ES-I3 (cell line): ENCODE measurements at regions not wholly inside any gene's neighbourhood (a gene's known extent, or its start where the extent isn't known, plus 50 kb on each side); places are given as distances from the start of the nearest gene placed in this dataset.

Experiments used
- H3K36me3 ChIP-seq: 2 replicates; pipeline ENCODE4 v1.6.1; 2013; ENCODE audit warnings: mild to moderate bottlenecking, low read length, control low read depth, moderate library complexity; ENCODE audit not compliant: insufficient read depth
- H3K4me1 ChIP-seq: 2 replicates; pipeline ENCODE4 v1.6.1; 2013; ENCODE audit warnings: mild to moderate bottlenecking, control low read depth, low read length; ENCODE audit not compliant: insufficient read depth
- H3K9ac ChIP-seq: 2 replicates; pipeline ENCODE4 v1.6.1; 2013; ENCODE audit warnings: low read depth, mild to moderate bottlenecking, low read length, moderate library complexity
- H3K9me3 ChIP-seq: 2 replicates; pipeline ENCODE4 v1.6.1; 2013; ENCODE audit warnings: mild to moderate bottlenecking, low read length, moderate library complexity; ENCODE audit not compliant: control insufficient read depth, insufficient read depth

GRCh38 chr3:128569756-128570155, 76.8 kb upstream of the GATA2 start:
- Histone ChIP-seq H3K36me3 (no peaks in the 10 kb centered on the region), H3K9me3 (no peaks in the 10 kb centered on the region), H3K9ac (no peak overlapping the region), H3K4me1 (peaks cover 28% of the 10 kb centered on the region)

DNA sequence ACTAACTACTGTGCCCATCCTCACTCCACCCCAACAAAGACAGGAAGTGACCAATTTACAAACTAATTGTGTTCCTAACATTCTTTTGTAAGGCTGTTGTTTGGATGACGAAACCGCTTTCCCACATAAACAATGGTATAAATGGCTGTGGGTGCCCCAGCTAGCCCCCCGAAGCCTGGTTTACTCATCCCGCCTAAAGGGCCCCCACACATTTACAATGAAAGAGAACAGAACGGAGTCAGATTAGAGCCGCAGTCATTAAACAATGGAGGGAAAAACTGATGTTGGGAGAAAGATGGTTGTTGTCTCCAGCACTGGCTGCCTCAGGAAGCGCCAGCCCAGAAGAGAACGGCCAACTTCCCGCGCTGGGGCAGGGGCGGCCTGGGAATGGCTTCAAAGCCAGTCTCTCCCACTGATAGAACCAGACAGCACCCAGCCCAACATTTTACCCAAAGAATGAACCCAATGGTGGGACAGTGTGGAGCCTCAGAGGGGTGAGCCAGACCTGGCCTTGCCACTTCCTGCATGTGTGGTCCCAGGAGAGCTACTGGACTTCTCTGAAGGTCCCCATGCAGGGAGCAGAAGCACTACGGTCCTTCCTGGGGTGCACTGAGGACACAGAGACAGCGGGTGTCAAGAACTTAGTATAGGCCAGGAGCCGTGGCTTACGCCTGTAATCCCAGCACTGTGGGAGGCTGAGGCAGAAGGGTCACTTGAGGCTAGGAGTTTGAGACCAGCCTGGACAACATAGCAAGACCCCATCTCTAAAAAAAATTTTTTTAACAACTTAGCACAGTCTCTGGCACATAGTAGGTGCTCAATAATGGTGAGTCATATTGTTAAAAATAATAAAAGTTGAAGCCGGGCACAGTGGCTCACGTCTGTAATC, 75.8 kb upstream of the GATA2 start:
- Histone ChIP-seq H3K36me3 (no peaks in the 10 kb centered on the region), H3K9ac (no peak overlapping the region), H3K9me3 (no peaks in the 10 kb centered on the region), H3K4me1 (peaks cover 28% of the 10 kb centered on the region)

DNA sequence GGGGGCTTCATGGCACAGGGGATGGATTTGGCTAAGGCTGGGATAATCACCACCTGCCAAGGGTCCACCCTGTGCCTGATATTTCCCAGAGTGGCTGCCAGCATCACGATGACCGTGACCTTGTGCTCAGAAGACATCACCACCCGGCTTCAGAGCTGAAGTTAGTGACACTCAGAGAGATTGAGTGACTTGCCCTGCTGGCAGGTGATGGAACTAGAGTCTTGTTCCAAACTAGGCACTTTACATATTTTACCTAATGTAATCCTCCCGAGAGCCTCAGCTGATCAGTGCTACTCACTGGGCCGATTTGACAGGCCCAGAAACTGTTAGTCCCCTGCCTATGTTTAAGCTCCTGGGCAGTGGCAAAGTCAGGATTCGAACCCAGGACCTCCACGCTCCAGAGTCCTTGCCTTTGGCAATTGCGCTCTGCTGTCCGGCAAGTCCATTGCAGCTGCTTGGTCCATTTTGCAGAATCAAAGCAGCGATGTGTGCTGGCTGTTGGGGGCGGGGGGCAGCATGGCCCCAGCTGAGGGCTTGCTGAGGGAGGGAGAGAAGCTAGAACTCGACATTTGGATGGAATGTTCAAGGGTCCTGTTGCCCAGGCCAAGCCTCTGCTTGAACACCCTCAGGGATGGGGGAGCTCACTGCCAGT, 74.8 kb upstream of the GATA2 start:
- Histone ChIP-seq H3K9me3 (no peaks in the 10 kb centered on the region), H3K9ac (no peak overlapping the region), H3K4me1 (peaks cover 20% of the 10 kb centered on the region), H3K36me3 (no peaks in the 10 kb centered on the region)

GRCh38 chr3:128567141-128567540, 74.1 kb upstream of the GATA2 start:
- peaks cover 14% of the 10 kb centered on the region for H3K4me1 ChIP-seq
- H3K9ac ChIP-seq, result no peak overlapping the region
- no peaks in the 10 kb centered on the region for H3K36me3 ChIP-seq
- no peaks in the 10 kb centered on the region for H3K9me3 ChIP-seq

- Histone ChIP-seq H3K9ac (no peak overlapping the region), H3K4me1 (peaks cover 18% of the 10 kb centered on the region), H3K9me3 (no peaks in the 10 kb centered on the region), H3K36me3 (no peaks in the 10 kb centered on the region)
These were observed 70.4 kb upstream of the GATA2 start for GRCh38 chr3:128563439-128563838.

DNA sequence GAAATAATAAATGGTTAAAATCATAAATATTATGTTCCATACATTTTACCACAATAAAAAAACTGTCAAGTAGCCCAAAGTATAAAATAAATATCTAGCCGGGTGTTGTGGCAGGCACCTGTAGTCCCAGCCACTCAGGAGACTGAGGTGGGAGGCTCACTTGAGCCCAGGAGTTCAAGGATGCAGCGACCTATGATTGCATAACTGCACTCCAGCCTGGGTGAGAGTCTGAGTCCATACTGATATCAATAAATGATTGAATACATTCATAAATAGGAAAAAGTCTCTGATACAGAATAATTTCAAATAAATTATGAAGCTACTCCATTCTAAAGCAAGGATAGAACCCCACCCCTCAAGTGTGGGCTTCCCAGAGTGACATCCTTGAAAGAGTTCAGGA, 68.5 kb upstream of the GATA2 start:
- Histone ChIP-seq H3K9ac (no peak overlapping the region), H3K9me3 (no peaks in the 10 kb centered on the region), H3K36me3 (no peaks in the 10 kb centered on the region), H3K4me1 (peaks cover 10% of the 10 kb centered on the region; the same call in 1 of the 2 replicates)

DNA sequence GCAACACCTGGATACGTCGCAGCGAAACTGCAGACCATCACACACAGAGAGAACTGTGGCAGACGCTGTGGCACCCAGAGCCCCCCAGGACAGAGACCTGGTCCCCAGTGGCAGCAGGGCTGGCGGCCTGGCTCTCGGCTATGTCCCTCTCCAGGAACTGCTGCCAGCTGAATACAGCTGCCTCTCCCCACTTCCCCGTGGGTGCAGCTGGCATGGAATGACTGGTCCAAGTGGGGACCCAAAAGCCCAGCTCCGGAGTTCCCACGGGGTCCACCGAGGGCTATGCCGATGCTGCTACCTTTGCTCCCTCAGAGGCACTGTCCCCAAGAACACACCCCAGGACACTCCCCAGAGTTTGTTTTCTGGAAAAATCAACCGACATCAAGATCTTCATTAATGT, 67.8 kb upstream of the GATA2 start:
- Histone ChIP-seq H3K9ac (no peak overlapping the region), H3K9me3 (no peaks in the 10 kb centered on the region), H3K36me3 (no peaks in the 10 kb centered on the region), H3K4me1 (peaks cover 10% of the 10 kb centered on the region; the same call in 1 of the 2 replicates)

GRCh38 chr3:128559486-128560225, 66.7 kb upstream of the GATA2 start:
- no peak overlapping the region for H3K9ac ChIP-seq
- peaks cover 10% of the 10 kb centered on the region; the same call in 1 of the 2 replicates for H3K4me1 ChIP-seq
- no peaks in the 10 kb centered on the region for H3K36me3 ChIP-seq
- H3K9me3 ChIP-seq, result no peaks in the 10 kb centered on the region

GRCh38 chr3:128557531-128558280, 64.7 kb upstream of the GATA2 start:
- Histone ChIP-seq H3K4me1 (peaks cover 19% of the 10 kb centered on the region; the same call in 1 of the 2 replicates), H3K36me3 (no peaks in the 10 kb centered on the region), H3K9me3 (no peaks in the 10 kb centered on the region), H3K9ac (no peak overlapping the region)

DNA sequence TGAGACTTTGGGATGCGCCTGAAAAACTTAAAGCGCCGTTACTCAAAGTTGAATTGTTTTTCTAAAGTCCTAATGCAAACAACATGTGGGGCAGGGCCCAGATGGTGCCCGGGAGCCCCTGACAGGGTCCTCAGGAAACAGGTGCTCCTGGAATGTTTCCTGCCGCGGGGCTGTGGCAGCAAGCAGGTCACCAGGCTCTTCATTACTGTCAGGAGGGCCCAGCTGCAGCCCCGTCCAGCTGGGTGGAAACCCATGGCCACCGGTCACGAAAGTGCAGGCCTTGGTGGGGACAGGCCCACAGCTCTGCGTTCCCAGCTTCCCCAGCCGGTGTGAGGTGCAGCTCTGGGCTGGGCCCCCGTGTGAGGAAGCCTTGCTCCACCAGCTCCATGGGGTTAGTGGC, 63.9 kb upstream of the GATA2 start:
- Histone ChIP-seq H3K36me3 (no peaks in the 10 kb centered on the region), H3K4me1 (peaks cover 19% of the 10 kb centered on the region; the same call in 1 of the 2 replicates), H3K9me3 (no peaks in the 10 kb centered on the region), H3K9ac (no peak overlapping the region)

DNA sequence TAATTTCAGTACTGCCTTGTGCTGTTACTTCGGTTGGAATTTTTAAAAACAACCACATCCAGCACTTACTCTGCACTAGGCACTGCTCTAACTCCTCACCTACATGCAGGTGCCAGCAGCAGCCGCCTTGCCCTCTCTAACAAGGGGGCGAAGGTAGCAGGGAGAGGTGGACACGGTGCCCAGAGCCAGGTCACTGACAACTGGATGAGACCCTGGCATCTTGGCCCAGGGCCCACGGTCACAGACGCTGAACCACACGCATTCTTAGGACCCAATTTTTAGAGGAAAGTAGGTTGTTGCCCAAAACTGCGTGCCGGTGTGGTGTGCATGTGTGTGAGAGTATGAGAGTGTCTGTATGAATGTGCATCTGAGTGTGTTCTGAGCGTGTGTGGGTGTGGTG, 63.4 kb upstream of the GATA2 start:
- Histone ChIP-seq H3K9ac (no peak overlapping the region), H3K9me3 (no peaks in the 10 kb centered on the region), H3K36me3 (no peaks in the 10 kb centered on the region), H3K4me1 (peaks cover 19% of the 10 kb centered on the region; the same call in 1 of the 2 replicates)

DNA sequence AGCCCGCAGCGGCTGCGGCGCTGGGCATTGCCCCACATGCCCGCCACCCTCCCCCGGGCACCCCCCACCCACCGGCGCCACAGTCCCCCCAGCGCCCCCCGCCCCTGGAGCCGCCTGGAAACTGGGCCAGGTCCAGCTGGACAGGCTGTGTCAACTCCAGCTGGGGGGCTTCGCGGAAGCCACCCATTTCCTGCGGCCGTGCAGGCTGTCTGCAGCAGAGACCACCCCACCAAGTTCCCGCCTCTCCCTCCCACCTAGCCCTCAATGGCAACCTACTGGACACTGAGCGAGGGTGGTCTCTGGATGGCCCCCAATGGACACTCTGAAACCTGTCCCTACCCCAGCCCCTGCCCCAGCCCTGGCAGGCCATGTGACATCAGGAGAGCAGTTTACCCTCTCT, 62.8 kb upstream of the GATA2 start:
- H3K36me3 ChIP-seq, result no peaks in the 10 kb centered on the region

GRCh38 chr3:128555098-128555825, 62.3 kb upstream of the GATA2 start:
- no peaks in the 10 kb centered on the region for H3K36me3 ChIP-seq
- H3K4me1 ChIP-seq, result peaks cover 19% of the 10 kb centered on the region; the same call in 1 of the 2 replicates
- H3K9me3 ChIP-seq, result no peaks in the 10 kb centered on the region
- H3K9ac ChIP-seq, result peak overlapping the region; percentile 24; the same call in 1 of the 2 replicates

More for the DNA sequence above, 62.8 kb upstream of the GATA2 start:
- no peak overlapping the region for H3K9ac ChIP-seq
- H3K4me1 ChIP-seq, result peaks cover 19% of the 10 kb centered on the region; the same call in 1 of the 2 replicates
- no peaks in the 10 kb centered on the region for H3K9me3 ChIP-seq
